Astrocyte (in vitro differentiated cells and primary cell): ENCODE measurements at regions not wholly inside any gene's neighbourhood (a gene's known extent, or its start where the extent isn't known, plus 50 kb on each side); places are given as distances from the start of the nearest gene placed in this dataset.

Experiments
- DNase-seq: peaks from one replicate; pipeline ENCODE4 v3.0.0-alpha.2; 2010; ENCODE audit warnings: low read depth
- FAIRE-seq: peaks from 2 replicates; lab custom pipeline; 2011; peaks lifted over from hg19 to GRCh38; lab: Jason Lieb, UNC
- H2AFZ ChIP-seq: 2 replicates; pipeline ENCODE4 v1.6.0; 2012; ENCODE audit warnings: low read depth, low read length, inconsistent platforms
- H3K27ac ChIP-seq: 2 replicates; pipeline ENCODE4 v1.5.1; 2011; ENCODE audit warnings: low read depth, low read length, inconsistent platforms
- H3K27me3 ChIP-seq: 2 replicates; pipeline ENCODE4 v1.6.0; 2011; ENCODE audit warnings: low read length, inconsistent platforms; ENCODE audit not compliant: insufficient read depth
- H3K36me3 ChIP-seq: 2 replicates; pipeline ENCODE4 v1.5.1; 2011; ENCODE audit warnings: low read length, inconsistent platforms; ENCODE audit not compliant: insufficient read depth
- H3K4me1 ChIP-seq: 2 replicates; pipeline ENCODE4 v1.5.1; 2011; ENCODE audit warnings: low read length, inconsistent platforms; ENCODE audit not compliant: insufficient read depth
- H3K4me2 ChIP-seq: 2 replicates; pipeline ENCODE4 v1.6.0; 2012; ENCODE audit warnings: low read length, inconsistent platforms
- H3K4me3 ChIP-seq: 2 replicates; pipeline ENCODE4 v1.5.1; 2011; ENCODE audit warnings: low read depth, mild to moderate bottlenecking, low read length, inconsistent platforms; ENCODE audit not compliant: insufficient read depth
- H3K79me2 ChIP-seq: 2 replicates; pipeline ENCODE4 v1.6.0; 2012; ENCODE audit warnings: mild to moderate bottlenecking, low read length, inconsistent platforms; ENCODE audit not compliant: insufficient read depth
- H3K9ac ChIP-seq: 2 replicates; pipeline ENCODE4 v1.6.0; 2012; ENCODE audit warnings: mild to moderate bottlenecking, low read length, inconsistent platforms
- H3K9me3 ChIP-seq: 2 replicates; pipeline ENCODE4 v1.5.1; 2012; ENCODE audit warnings: low read depth, mild to moderate bottlenecking, low read length, inconsistent platforms; ENCODE audit not compliant: insufficient read depth
- H4K20me1 ChIP-seq: 2 replicates; pipeline ENCODE4 v1.6.0; 2012; ENCODE audit warnings: low read length, inconsistent platforms; ENCODE audit not compliant: insufficient read depth
- H3K27ac Mint-ChIP-seq: one replicate; pipeline ENCODE4 v1.8.0; 2021; ENCODE audit warnings: mild to moderate bottlenecking, mixed read lengths; ENCODE audit not compliant: unreplicated experiment
- H3K27me3 Mint-ChIP-seq: one replicate; pipeline ENCODE4 v1.8.0; 2021; ENCODE audit warnings: low read depth, mixed read lengths; ENCODE audit not compliant: unreplicated experiment
- H3K36me3 Mint-ChIP-seq: one replicate; pipeline ENCODE4 v1.8.0; 2021; ENCODE audit warnings: low read depth, mixed read lengths; ENCODE audit not compliant: unreplicated experiment
- H3K4me1 Mint-ChIP-seq: one replicate; pipeline ENCODE4 v1.8.0; 2021; ENCODE audit warnings: low read depth, mixed read lengths; ENCODE audit not compliant: unreplicated experiment
- H3K4me3 Mint-ChIP-seq: one replicate; pipeline ENCODE4 v1.8.0; 2021; ENCODE audit warnings: mild to moderate bottlenecking, moderate library complexity, mixed read lengths; ENCODE audit not compliant: unreplicated experiment
- H3K9me3 Mint-ChIP-seq: one replicate; pipeline ENCODE4 v1.8.0; 2021; ENCODE audit warnings: mild to moderate bottlenecking, mixed read lengths; ENCODE audit not compliant: unreplicated experiment
- CTCF ChIP-seq: IDR thresholded peaks from 2 replicates; pipeline ENCODE4 v1.5.1; 2011; ENCODE audit warnings: low read depth, mild to moderate bottlenecking, inconsistent platforms, low read length, moderate library complexity; ENCODE audit not compliant: insufficient read depth
- EZH2 ChIP-seq: IDR thresholded peaks from 2 replicates; pipeline ENCODE4 v1.6.1; 2012; ENCODE audit warnings: mild to moderate bottlenecking, low read length, inconsistent platforms; ENCODE audit not compliant: insufficient read depth

- Histone ChIP-seq H3K4me1 (no peaks in the 10 kb centered on the region), H3K36me3 (no peaks in the 10 kb centered on the region), H2AFZ (no peak overlapping the region), H3K79me2 (no peaks in the 10 kb centered on the region), H3K27ac (no peak overlapping the region), H3K27me3 (no peaks in the 10 kb centered on the region), H3K4me2 (no peak overlapping the region), H3K9ac (no peak overlapping the region), H3K9me3 (no peaks in the 10 kb centered on the region), H4K20me1 (no peaks in the 10 kb centered on the region), H3K4me3 (no peak overlapping the region)
- H3K36me3 Mint-ChIP-seq, result no peaks in the 10 kb centered on the region
- no peak for DNase-seq
- H3K4me3 Mint-ChIP-seq, result no peak overlapping the region
- H3K27me3 Mint-ChIP-seq, result no peaks in the 10 kb centered on the region
- peaks cover 17% of the 10 kb centered on the region for H3K4me1 Mint-ChIP-seq
- TF ChIP-seq CTCF (no peak), EZH2 (no peak)
- peak overlapping the region; percentile 21 for H3K27ac Mint-ChIP-seq
- no peak for FAIRE-seq
- H3K9me3 Mint-ChIP-seq, result peaks cover 2% of the 10 kb centered on the region
These were observed 119.9 kb upstream of the CBLB start for GRCh38 chr3:105988540-105989212.

GRCh38 chr3:105996781-105997180, 128.0 kb upstream of the CBLB start:
- Histone ChIP-seq H3K4me3 (no peak overlapping the region), H4K20me1 (no peaks in the 10 kb centered on the region), H3K9me3 (no peaks in the 10 kb centered on the region), H3K9ac (no peak overlapping the region), H3K4me2 (no peak overlapping the region), H3K27me3 (no peaks in the 10 kb centered on the region), H3K79me2 (no peaks in the 10 kb centered on the region), H3K36me3 (no peaks in the 10 kb centered on the region), H2AFZ (no peak overlapping the region), H3K27ac (no peak overlapping the region), H3K4me1 (peaks cover 5% of the 10 kb centered on the region)
- Mint-ChIP-seq H3K9me3 (peaks cover 8% of the 10 kb centered on the region), H3K4me3 (no peak overlapping the region), H3K27me3 (no peaks in the 10 kb centered on the region), H3K4me1 (peaks cover 11% of the 10 kb centered on the region), H3K27ac (no peak overlapping the region), H3K36me3 (no peaks in the 10 kb centered on the region)
- DNase-seq (no peak), FAIRE-seq (no peak)
- no peak for TF ChIP-seq CTCF
- TF ChIP-seq EZH2, result no peak

- H3K4me3 ChIP-seq, result no peak overlapping the region
- Mint-ChIP-seq H3K27ac (peak overlapping the region; percentile 99), H3K27me3 (no peaks in the 10 kb centered on the region), H3K36me3 (no peaks in the 10 kb centered on the region), H3K9me3 (peaks cover 8% of the 10 kb centered on the region), H3K4me1 (peaks cover 11% of the 10 kb centered on the region), H3K4me3 (no peak overlapping the region)
- TF ChIP-seq CTCF (no peak), EZH2 (no peak)
- peak overlapping the region; percentile 16 for H3K4me2 ChIP-seq
- FAIRE-seq (no peak), DNase-seq (no peak)
- no peaks in the 10 kb centered on the region for H3K36me3 ChIP-seq
- H3K4me1 ChIP-seq, result peaks cover 5% of the 10 kb centered on the region
- no peaks in the 10 kb centered on the region for H4K20me1 ChIP-seq
- no peaks in the 10 kb centered on the region for H3K27me3 ChIP-seq
- H2AFZ ChIP-seq, result no peak overlapping the region
- no peaks in the 10 kb centered on the region for H3K9me3 ChIP-seq
- no peaks in the 10 kb centered on the region for H3K79me2 ChIP-seq
- H3K9ac ChIP-seq, result peak overlapping the region; percentile 1
- H3K27ac ChIP-seq, result peak overlapping the region; percentile 86
These were observed 128.6 kb upstream of the CBLB start for GRCh38 chr3:105997466-105997799.
